CD8-positive, alpha-beta memory T cell (primary cell): ENCODE measurements at regions not wholly inside any gene's neighbourhood (a gene's known extent, or its start where the extent isn't known, plus 50 kb on each side); places are given as distances from the start of the nearest gene placed in this dataset.

Source experiments
- CTCF ChIA-PET: fragments of 350-600 bp; sonication (Branson Sonifier 250); formaldehyde crosslinking; loops from one replicate; lab custom pipeline; 2021; ENCODE audit warnings: antibody characterized with exemption; lab: Charles Lee
- POLR2A ChIA-PET: fragments of 350-600 bp; sonication (Branson Sonifier 250); formaldehyde crosslinking; loops from one replicate; lab custom pipeline; 2021; ENCODE audit warnings: antibody characterized with exemption; lab: Charles Lee
- DNase-seq, 5 donors: peaks; one replicate each; pipeline versions ENCODE4 v3.0.0 to v3.0.0-alpha.2; 2020 to 2022; ENCODE audit warnings: mixed read lengths in 1 of 5
- H3K27ac ChIP-seq: one replicate; pipeline ENCODE4 v1.7.0; 2013; ENCODE audit warnings: low read depth, mild to moderate bottlenecking, low read length, moderate library complexity
- H3K27me3 ChIP-seq: 2 replicates; pipeline ENCODE4 v1.7.0; 2013; ENCODE audit warnings: low read length, mild to moderate bottlenecking; ENCODE audit not compliant: insufficient read depth, poor library complexity, severe bottlenecking
- H3K36me3 ChIP-seq: 2 replicates; pipeline ENCODE4 v1.7.0; 2013; ENCODE audit warnings: mild to moderate bottlenecking, low read length, moderate library complexity; ENCODE audit not compliant: insufficient read depth
- H3K4me1 ChIP-seq: 2 replicates; pipeline ENCODE4 v1.7.0; 2013; ENCODE audit warnings: mild to moderate bottlenecking, low read length, moderate library complexity; ENCODE audit not compliant: insufficient read depth
- H3K4me3 ChIP-seq: 2 replicates; pipeline ENCODE4 v1.7.0; 2013; ENCODE audit warnings: mild to moderate bottlenecking, low read length
- H3K9me3 ChIP-seq: 2 replicates; pipeline ENCODE4 v1.7.0; 2013; ENCODE audit warnings: mild to moderate bottlenecking, low read length
- H3K27ac Mint-ChIP-seq, 8 donors: one replicate each; pipeline ENCODE4 v1.8.0; 2020 to 2021; ENCODE audit warnings: mixed read lengths in 8 of 8, mild to moderate bottlenecking in 6 of 8, inconsistent platforms in 3 of 8, moderate library complexity in 3 of 8
- H3K27me3 Mint-ChIP-seq, 2 donors: one replicate each; pipeline ENCODE4 v1.8.0; 2020 to 2021; ENCODE audit warnings: mixed read lengths in 2 of 2, mild to moderate bottlenecking in 1 of 2, moderate library complexity in 1 of 2
- H3K36me3 Mint-ChIP-seq, 3 donors: one replicate each; pipeline ENCODE4 v1.8.0; 2020 to 2021; ENCODE audit warnings: mixed read lengths in 3 of 3, inconsistent platforms in 1 of 3, mild to moderate bottlenecking in 1 of 3
- H3K4me1 Mint-ChIP-seq, 3 donors: one replicate each; pipeline ENCODE4 v1.8.0; 2020 to 2021; ENCODE audit warnings: mixed read lengths in 3 of 3, inconsistent platforms in 1 of 3, mild to moderate bottlenecking in 1 of 3
- H3K4me3 Mint-ChIP-seq, 7 donors: one replicate each; pipeline ENCODE4 v1.8.0; 2020 to 2021; ENCODE audit warnings: mixed read lengths in 7 of 7, mild to moderate bottlenecking in 6 of 7, moderate library complexity in 4 of 7, inconsistent platforms in 2 of 7
- H3K9me3 Mint-ChIP-seq, 5 donors: one replicate each; pipeline ENCODE4 v1.8.0; 2020 to 2022; ENCODE audit warnings: mixed read lengths in 5 of 5, mild to moderate bottlenecking in 3 of 5, moderate library complexity in 2 of 5, inconsistent platforms in 1 of 5

DNA sequence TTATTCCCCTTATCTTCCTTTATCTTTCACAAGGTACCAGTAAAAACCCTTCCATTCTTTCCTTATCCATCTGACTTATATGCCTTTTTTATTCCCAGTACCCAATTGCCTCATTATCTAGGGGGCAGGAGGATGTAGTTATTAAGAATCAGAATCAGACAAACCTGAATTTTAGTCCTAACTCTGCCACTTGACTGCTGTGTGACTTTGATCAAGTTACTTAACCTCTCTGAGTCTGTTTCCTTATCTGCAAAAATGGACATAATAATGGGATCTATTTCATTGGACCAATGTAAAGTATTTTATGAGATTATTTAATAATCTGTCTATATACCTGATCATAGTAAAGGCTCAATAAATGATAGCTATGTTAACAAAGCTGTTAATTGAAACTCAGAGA lies 59.6 kb upstream of the SIX3 start:
- Mint-ChIP-seq H3K36me3 (no peaks in the 10 kb centered on the region), H3K4me1 (no peaks in the 10 kb centered on the region), H3K27me3 (peaks cover 7 to 15% of the 10 kb centered on the region in 2 donors), H3K9me3 (no peaks in the 10 kb centered on the region), H3K4me3 (no peak overlapping the region), H3K27ac (no peak overlapping the region)
- POLR2A ChIA-PET: no interaction called here
- no peaks in the 10 kb centered on the region for H3K9me3 ChIP-seq
- no peak overlapping the region for H3K4me3 ChIP-seq
- DNase-seq: no peak
- CTCF ChIA-PET: no interaction called here
- H3K4me1 ChIP-seq: no peaks in the 10 kb centered on the region
- H3K27me3 ChIP-seq: no peaks in the 10 kb centered on the region
- H3K36me3 ChIP-seq: no peaks in the 10 kb centered on the region
- no peak overlapping the region for H3K27ac ChIP-seq

DNA sequence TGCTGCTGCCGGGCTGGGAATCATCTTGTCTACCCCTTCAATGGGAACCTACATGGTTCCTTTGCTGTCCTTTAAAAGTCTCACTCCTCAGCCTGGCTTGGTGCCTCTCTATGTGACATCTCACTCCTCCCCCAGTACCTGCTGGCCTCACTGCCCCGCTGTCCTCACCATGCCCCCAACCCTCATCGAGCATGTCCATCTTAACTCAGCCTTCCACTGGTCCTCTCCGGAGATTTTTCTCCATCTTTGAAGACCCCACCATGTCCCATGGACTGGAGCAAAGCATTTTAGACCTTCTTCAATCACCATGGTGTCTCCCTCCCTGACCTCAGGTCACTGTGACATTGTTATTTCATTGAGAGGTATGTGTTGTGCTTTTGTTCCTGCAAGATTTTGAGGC lies 58.1 kb upstream of the SIX3 start:
- DNase-seq: no peak
- H3K9me3 Mint-ChIP-seq: no peaks in the 10 kb centered on the region
- Histone ChIP-seq H3K4me3 (no peak overlapping the region), H3K36me3 (no peaks in the 10 kb centered on the region), H3K9me3 (no peaks in the 10 kb centered on the region), H3K27ac (no peak overlapping the region), H3K4me1 (no peaks in the 10 kb centered on the region), H3K27me3 (no peaks in the 10 kb centered on the region)
- no peak overlapping the region for H3K27ac Mint-ChIP-seq
- no peak overlapping the region for H3K4me3 Mint-ChIP-seq
- H3K36me3 Mint-ChIP-seq: no peaks in the 10 kb centered on the region
- no peaks in the 10 kb centered on the region for H3K4me1 Mint-ChIP-seq
- CTCF ChIA-PET: no interaction called here
- POLR2A ChIA-PET: no interaction called here
- peaks cover 11 to 18% of the 10 kb centered on the region in 2 donors for H3K27me3 Mint-ChIP-seq

DNA sequence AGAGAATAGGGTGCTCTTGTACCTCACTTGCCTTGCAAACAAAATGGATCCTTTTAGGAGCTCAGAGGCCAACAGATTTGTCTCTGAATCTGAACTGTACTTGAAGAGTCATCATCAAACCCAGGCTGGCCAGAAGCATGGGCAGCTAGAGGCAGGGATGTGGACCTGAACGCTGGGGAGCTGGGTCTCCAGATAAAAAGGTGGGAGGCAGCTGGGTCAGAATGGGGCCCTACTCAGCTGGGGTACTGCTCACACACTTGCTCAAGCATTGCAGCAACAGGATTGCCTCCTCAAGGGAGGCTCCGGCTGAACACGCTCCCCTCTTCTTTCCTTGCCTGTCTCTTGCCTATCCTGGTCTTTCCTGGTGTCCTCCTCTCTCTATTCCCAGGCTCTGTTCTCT lies 57.3 kb upstream of the SIX3 start:
- H3K9me3 ChIP-seq: no peaks in the 10 kb centered on the region
- H3K27me3 ChIP-seq: no peaks in the 10 kb centered on the region
- no peak overlapping the region for H3K27ac ChIP-seq
- Mint-ChIP-seq H3K9me3 (no peaks in the 10 kb centered on the region), H3K27me3 (peaks cover 14 to 21% of the 10 kb centered on the region in 2 donors), H3K4me1 (no peaks in the 10 kb centered on the region), H3K36me3 (no peaks in the 10 kb centered on the region), H3K27ac (no peak overlapping the region), H3K4me3 (no peak overlapping the region)
- CTCF ChIA-PET: no interaction called here
- no peak overlapping the region for H3K4me3 ChIP-seq
- H3K36me3 ChIP-seq: no peaks in the 10 kb centered on the region
- no peak for DNase-seq
- POLR2A ChIA-PET: no interaction called here
- no peaks in the 10 kb centered on the region for H3K4me1 ChIP-seq

- Histone ChIP-seq H3K4me3 (no peak overlapping the region), H3K36me3 (no peaks in the 10 kb centered on the region), H3K27me3 (no peaks in the 10 kb centered on the region), H3K27ac (no peak overlapping the region), H3K4me1 (no peaks in the 10 kb centered on the region), H3K9me3 (no peaks in the 10 kb centered on the region)
- H3K9me3 Mint-ChIP-seq: no peaks in the 10 kb centered on the region
- POLR2A ChIA-PET: no interaction called here
- DNase-seq: no peak
- CTCF ChIA-PET: no interaction called here
- peaks cover 14 to 19% of the 10 kb centered on the region in 2 donors for H3K27me3 Mint-ChIP-seq
- H3K4me1 Mint-ChIP-seq: no peaks in the 10 kb centered on the region
- H3K27ac Mint-ChIP-seq: no peak overlapping the region
- H3K36me3 Mint-ChIP-seq: no peaks in the 10 kb centered on the region
- H3K4me3 Mint-ChIP-seq: no peak overlapping the region
Observed at GRCh38 chr2:44884677-44885076, 56.8 kb upstream of the SIX3 start.

GRCh38 chr2:44886414-44886813 lies 55.1 kb upstream of the SIX3 start:
- no peaks in the 10 kb centered on the region for H3K9me3 ChIP-seq
- no peak overlapping the region for H3K4me3 Mint-ChIP-seq
- peaks cover 0 to 3% (median 0%) of the 10 kb centered on the region in 5 donors for H3K9me3 Mint-ChIP-seq
- H3K4me1 ChIP-seq: no peaks in the 10 kb centered on the region
- H3K27me3 ChIP-seq: no peaks in the 10 kb centered on the region
- ChIA-PET POLR2A (no interaction called here), CTCF (no interaction called here)
- DNase-seq: no peak
- no peaks in the 10 kb centered on the region for H3K36me3 ChIP-seq
- H3K36me3 Mint-ChIP-seq: no peaks in the 10 kb centered on the region
- H3K27ac ChIP-seq: no peak overlapping the region
- H3K4me3 ChIP-seq: no peak overlapping the region
- H3K27ac Mint-ChIP-seq: no peak overlapping the region
- H3K4me1 Mint-ChIP-seq: no peaks in the 10 kb centered on the region
- H3K27me3 Mint-ChIP-seq: peaks cover 17 to 19% of the 10 kb centered on the region in 2 donors

- Mint-ChIP-seq H3K4me1 (peaks cover 0 to 4% (median 2%) of the 10 kb centered on the region in 3 donors), H3K4me3 (no peak overlapping the region), H3K9me3 (peaks cover 0 to 17% (median 2%) of the 10 kb centered on the region in 5 donors), H3K27ac (no peak overlapping the region), H3K36me3 (no peaks in the 10 kb centered on the region), H3K27me3 (peaks cover 19 to 22% of the 10 kb centered on the region in 2 donors)
- Histone ChIP-seq H3K36me3 (no peaks in the 10 kb centered on the region), H3K27me3 (no peaks in the 10 kb centered on the region), H3K9me3 (no peaks in the 10 kb centered on the region), H3K27ac (no peak overlapping the region), H3K4me3 (no peak overlapping the region), H3K4me1 (no peaks in the 10 kb centered on the region)
- ChIA-PET CTCF (no interaction called here), POLR2A (no interaction called here)
- DNase-seq: no peak
Observed at GRCh38 chr2:44889096-44889495, 52.4 kb upstream of the SIX3 start.
